Vagina (tissue), 2 donors: ENCODE measurements at regions not wholly inside any gene's neighbourhood (a gene's known extent, or its start where the extent isn't known, plus 50 kb on each side); places are given as distances from the start of the nearest gene placed in this dataset.

Source experiments
- DNase-seq, 2 donors: peaks; one replicate each; pipeline ENCODE4 v3.0.0-alpha.2; 2017; ENCODE audit errors: extremely low spot score in 2 of 2
- H3K27ac ChIP-seq: fragments of 200-600 bp; sonication (generic); one replicate; pipeline ENCODE4 v1.5.1; 2019
- H3K27me3 ChIP-seq: fragments of 200-600 bp; sonication (generic); one replicate; pipeline ENCODE4 v1.5.1; 2019
- H3K36me3 ChIP-seq, 2 donors: fragments of 200-600 bp; sonication (generic); one replicate each; pipeline ENCODE4 v1.5.1; 2017 to 2019
- H3K4me1 ChIP-seq: fragments of 200-600 bp; sonication (generic); one replicate; pipeline ENCODE4 v1.5.1; 2019
- H3K4me3 ChIP-seq, 2 donors: fragments of 200-600 bp; sonication (generic); 1 replicate in 1 of 2; 2 replicates in 1 of 2; pipeline ENCODE4 v1.5.1; 2016 to 2019
- H3K9me3 ChIP-seq: fragments of 200-600 bp; sonication (generic); one replicate; pipeline ENCODE4 v1.5.1; 2019
- CTCF ChIP-seq, 3 experiments: fragments of 450-650 bp in 2 of 3; fragments of 200-600 bp in 1 of 3; sonication (generic) in 1 of 3; IDR thresholded peaks; one replicate each; pipeline ENCODE4 v1.5.1; 2017 to 2019; ENCODE audit warnings: antibody characterized with exemption in 3 of 3, mild to moderate bottlenecking in 2 of 3, moderate library complexity in 2 of 3
- POLR2A ChIP-seq, 2 donors: fragments of 450-650 bp; IDR thresholded peaks; one replicate each; pipeline ENCODE4 v1.6.1; 2017; ENCODE audit warnings: antibody characterized with exemption in 2 of 2, mild to moderate bottlenecking in 2 of 2, moderate library complexity in 2 of 2
- POLR2AphosphoS5 ChIP-seq, 2 donors: sonication (generic); formaldehyde crosslinking; IDR thresholded peaks; one replicate each; pipeline ENCODE4 v1.9.0; 2017; ENCODE audit warnings: antibody characterized with exemption in 2 of 2, mild to moderate bottlenecking in 2 of 2, low read depth in 1 of 2; ENCODE audit not compliant: insufficient read depth in 1 of 2
- intact Hi-C: fragments of 100-400 bp; cut with DNase I; formaldehyde crosslinking; loops from one replicate; pipeline ENCODE4 v1.15.1; 2023

DNA sequence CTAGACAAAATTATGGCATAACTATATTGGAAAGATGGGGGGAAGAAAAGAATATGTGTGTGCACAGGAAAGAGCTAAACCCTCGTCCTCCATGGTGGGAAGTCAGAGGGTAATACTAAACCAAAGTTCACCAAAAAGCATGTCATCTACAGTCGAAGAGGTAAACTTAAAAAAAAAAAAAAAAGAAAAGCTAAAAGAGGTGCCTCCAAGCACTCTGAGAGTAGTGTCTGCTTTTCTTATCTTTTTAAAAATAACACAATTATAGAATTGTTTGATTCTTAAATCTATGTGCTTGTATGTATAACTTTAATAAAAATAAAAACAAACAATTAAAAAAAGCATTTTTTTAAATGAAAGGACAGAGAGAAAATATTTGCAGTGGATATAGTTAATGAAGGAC lies 77.3 kb upstream of the MYCN start:
- Histone ChIP-seq H3K4me1 (no peaks in the 10 kb centered on the region), H3K27ac (no peak overlapping the region), H3K27me3 (no peaks in the 10 kb centered on the region), H3K36me3 (no peaks in the 10 kb centered on the region), H3K9me3 (no peaks in the 10 kb centered on the region), H3K4me3 (no peak overlapping the region)
- TF ChIP-seq POLR2A (IDR thresholded peaks at IDR 0.05), result no peak
- TF ChIP-seq POLR2AphosphoS5 (IDR thresholded peaks at IDR 0.05; ENCODE audit: insufficient read depth in 1 of 2, low read depth in 1 of 2), result no peak
- no peak for TF ChIP-seq CTCF (IDR thresholded peaks at IDR 0.05)
- DNase-seq, result no peak
- intact Hi-C loops, result no loop called here

- Histone ChIP-seq H3K27ac (no peak overlapping the region), H3K4me3 (no peak overlapping the region), H3K9me3 (no peaks in the 10 kb centered on the region), H3K36me3 (no peaks in the 10 kb centered on the region), H3K27me3 (no peaks in the 10 kb centered on the region), H3K4me1 (no peaks in the 10 kb centered on the region)
- DNase-seq, result no peak
- intact Hi-C loops, result no loop called here
- no peak for TF ChIP-seq CTCF (IDR thresholded peaks at IDR 0.05)
- TF ChIP-seq POLR2A (IDR thresholded peaks at IDR 0.05), result no peak
- no peak for TF ChIP-seq POLR2AphosphoS5 (IDR thresholded peaks at IDR 0.05; ENCODE audit: insufficient read depth in 1 of 2, low read depth in 1 of 2)
Measured at GRCh38 chr2:15863494-15864175, 76.7 kb upstream of the MYCN start.

GRCh38 chr2:15864176-15864769 lies 76.1 kb upstream of the MYCN start:
- no peaks in the 10 kb centered on the region for H3K36me3 ChIP-seq
- DNase-seq, result no peak
- TF ChIP-seq CTCF (IDR thresholded peaks at IDR 0.05) (no peak), POLR2AphosphoS5 (IDR thresholded peaks at IDR 0.05; ENCODE audit: insufficient read depth in 1 of 2, low read depth in 1 of 2) (no peak), POLR2A (IDR thresholded peaks at IDR 0.05) (no peak)

GRCh38 chr2:15865923-15866322 lies 74.4 kb upstream of the MYCN start:
- Histone ChIP-seq H3K4me1 (no peaks in the 10 kb centered on the region), H3K4me3 (no peak overlapping the region), H3K27ac (no peak overlapping the region), H3K36me3 (no peaks in the 10 kb centered on the region), H3K27me3 (no peaks in the 10 kb centered on the region), H3K9me3 (no peaks in the 10 kb centered on the region)
- intact Hi-C loops, result no loop called here
- no peak for DNase-seq
- TF ChIP-seq CTCF (IDR thresholded peaks at IDR 0.05), result no peak
- no peak for TF ChIP-seq POLR2AphosphoS5 (IDR thresholded peaks at IDR 0.05; ENCODE audit: insufficient read depth in 1 of 2, low read depth in 1 of 2)
- no peak for TF ChIP-seq POLR2A (IDR thresholded peaks at IDR 0.05)

More at GRCh38 chr2:15864176-15864769, 76.1 kb upstream of the MYCN start:
- Histone ChIP-seq H3K4me3 (no peak overlapping the region), H3K27ac (no peak overlapping the region), H3K9me3 (no peaks in the 10 kb centered on the region), H3K27me3 (no peaks in the 10 kb centered on the region), H3K4me1 (no peaks in the 10 kb centered on the region)
- intact Hi-C loops, result no loop called here

DNA sequence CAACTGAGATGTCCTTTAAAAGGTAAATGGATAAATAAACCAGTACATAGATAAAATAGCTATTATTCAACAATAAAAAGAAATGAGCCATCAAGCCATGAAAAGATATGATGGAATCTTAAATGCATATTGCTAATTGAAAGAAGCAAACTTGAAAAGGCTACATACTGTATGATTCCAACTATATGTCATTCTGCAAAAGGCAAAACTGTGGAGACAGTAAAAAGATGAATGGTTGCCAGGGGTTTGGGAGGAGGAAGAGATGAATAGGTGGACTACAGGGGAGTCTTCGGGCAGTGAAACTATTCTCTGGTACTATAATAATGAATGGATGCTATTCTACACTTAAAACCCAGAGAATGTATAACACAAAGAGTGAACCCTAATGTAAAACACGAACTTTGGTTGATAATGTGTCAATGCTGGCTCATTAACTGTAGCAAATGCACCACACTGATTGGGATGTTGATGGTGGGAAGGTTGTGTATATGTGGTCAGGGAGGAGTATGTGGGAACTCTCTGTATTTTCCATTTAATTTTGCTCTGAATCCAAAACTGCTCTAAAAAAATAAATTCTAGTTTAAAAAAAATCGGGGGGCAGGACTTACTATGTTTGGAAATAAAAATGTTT lies 73.7 kb upstream of the MYCN start:
- Histone ChIP-seq H3K4me1 (no peaks in the 10 kb centered on the region), H3K4me3 (no peak overlapping the region), H3K36me3 (no peaks in the 10 kb centered on the region), H3K27me3 (no peaks in the 10 kb centered on the region), H3K27ac (no peak overlapping the region), H3K9me3 (no peaks in the 10 kb centered on the region)
- intact Hi-C loops, result no loop called here
- DNase-seq, result no peak
- TF ChIP-seq POLR2AphosphoS5 (IDR thresholded peaks at IDR 0.05; ENCODE audit: insufficient read depth in 1 of 2, low read depth in 1 of 2) (no peak), POLR2A (IDR thresholded peaks at IDR 0.05) (no peak), CTCF (IDR thresholded peaks at IDR 0.05) (no peak)
